LHCN-M2 (cell line): ENCODE measurements at regions not wholly inside any gene's neighbourhood (a gene's known extent, or its start where the extent isn't known, plus 50 kb on each side); places are given as distances from the start of the nearest gene placed in this dataset.
"Not testable (repeated sequence)": the region's sequence is repeated elsewhere in the genome, so short reads cannot be mapped to it uniquely, and the experiment has no call there.

Experiments
- DNase-seq: peaks from one replicate; pipeline ENCODE4 v3.0.0-alpha.2; 2012; ENCODE audit warnings: low read depth

DNA sequence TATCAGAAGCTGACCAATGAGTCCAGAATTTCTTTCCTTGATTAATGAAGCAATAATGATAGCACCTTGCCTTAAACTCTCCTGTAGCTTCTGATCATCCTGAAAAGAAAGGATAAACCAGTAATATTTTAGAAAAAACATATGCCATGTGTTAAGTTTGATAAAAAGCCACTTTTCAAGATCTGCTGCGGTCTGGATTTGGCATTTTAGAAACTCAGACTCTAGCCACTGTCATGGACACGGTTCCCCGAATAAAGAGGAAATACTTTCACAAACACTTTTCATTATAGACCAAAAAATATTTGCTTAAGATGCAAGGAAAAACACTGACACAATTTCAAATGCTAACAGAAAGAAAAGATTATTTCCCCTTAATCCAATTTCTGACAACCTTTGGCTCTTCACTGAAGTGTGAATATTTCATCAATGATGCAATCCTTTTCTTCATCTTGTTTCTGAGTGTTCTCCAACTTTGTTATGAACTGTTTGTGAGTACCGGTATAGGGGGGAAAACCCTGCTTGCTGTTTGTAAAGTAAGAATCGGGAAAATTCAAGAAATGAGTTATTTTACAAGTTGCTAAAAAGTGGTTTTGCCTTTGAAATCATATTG lies 329.5 kb downstream of the CRPPA start:
- no peak for DNase-seq

DNA sequence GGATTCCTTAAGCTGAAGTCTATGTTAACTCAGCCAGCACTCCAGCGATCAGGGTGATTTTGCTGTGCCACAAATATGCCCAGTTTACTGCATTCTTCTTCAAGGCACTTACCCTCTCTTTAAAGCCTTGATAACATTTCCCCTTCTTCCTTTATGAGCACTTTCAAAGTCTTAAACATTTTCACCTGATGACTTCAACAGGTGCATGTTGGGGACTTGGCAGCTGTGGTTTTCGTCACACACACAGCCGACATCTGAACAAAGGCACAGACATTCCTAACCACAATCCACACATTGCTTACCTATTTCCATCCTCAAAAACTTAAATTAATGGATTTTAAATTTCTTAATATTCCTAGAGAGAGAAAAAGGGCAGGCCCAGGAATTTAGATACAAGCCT lies 331.5 kb downstream of the CRPPA start:
- no peak for DNase-seq

GRCh38 chr7:16089191-16089590 lies 332.1 kb downstream of the CRPPA start:
- no peak for DNase-seq

GRCh38 chr7:16086743-16087142 lies 334.6 kb downstream of the CRPPA start:
- no peak for DNase-seq

DNA sequence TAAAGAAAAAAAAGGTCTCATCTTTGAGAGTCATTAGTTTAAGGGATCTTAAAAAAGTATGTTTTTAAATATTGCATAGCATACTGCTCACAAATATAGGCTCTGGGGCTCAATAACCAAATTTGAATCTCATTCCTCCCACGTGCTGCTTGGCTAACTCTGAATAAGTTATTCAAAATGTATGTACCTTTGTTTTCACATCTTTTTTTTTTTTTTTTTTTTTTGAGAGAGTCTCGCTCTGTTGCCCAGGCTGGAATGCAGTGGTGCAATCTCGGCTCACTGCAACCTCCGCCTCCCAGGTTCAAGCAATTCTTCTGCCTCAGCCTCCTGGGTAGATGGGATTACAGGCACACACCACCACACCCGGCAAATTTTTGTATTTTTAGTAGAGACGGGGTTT lies 335.6 kb downstream of the CRPPA start:
- not testable (repeated sequence) for DNase-seq

DNA sequence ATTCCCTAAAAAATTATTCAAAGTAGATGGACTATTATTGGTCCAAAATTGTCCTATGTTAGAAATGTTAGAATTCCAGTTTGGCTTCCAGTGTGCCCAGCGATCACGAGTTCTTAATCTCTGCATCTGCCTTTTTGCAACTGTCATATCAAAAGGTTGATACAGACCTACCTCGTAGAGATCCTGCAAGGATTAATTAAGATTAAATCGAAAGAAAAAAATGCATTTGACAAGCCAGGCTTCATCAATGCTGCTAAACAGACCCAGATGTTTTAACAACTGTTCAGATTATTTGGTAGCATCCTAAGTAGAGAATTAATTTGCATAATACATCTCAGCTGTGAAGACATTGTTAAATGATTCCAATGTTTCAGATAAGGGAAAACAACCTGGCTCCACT lies 336.5 kb downstream of the CRPPA start:
- DNase-seq = no peak

- DNase-seq = no peak
Observed at GRCh38 chr7:16084370-16084769, 337.0 kb downstream of the CRPPA start.

- DNase-seq = no peak
Observed at GRCh38 chr7:16083931-16084330, 337.4 kb downstream of the CRPPA start.

DNA sequence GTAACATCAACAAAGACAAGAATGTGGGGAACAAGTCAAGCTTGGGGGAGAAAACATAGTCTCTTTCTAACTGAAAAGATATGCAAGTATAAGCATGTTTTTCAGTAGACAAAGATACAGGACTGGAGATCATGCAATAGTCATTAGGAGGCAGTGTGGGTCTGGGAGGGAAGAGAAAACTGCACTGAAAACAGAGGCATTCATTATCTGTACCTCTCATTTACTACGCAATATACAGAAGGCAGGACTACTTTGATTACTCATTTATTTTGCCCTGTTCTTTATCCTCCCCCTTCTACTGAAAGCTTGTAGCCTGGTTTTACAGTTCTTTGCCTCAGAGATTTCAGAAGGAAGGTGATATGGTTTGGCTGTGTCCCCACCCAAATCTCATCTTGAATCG lies 341.2 kb downstream of the CRPPA start:
- no peak for DNase-seq

DNA sequence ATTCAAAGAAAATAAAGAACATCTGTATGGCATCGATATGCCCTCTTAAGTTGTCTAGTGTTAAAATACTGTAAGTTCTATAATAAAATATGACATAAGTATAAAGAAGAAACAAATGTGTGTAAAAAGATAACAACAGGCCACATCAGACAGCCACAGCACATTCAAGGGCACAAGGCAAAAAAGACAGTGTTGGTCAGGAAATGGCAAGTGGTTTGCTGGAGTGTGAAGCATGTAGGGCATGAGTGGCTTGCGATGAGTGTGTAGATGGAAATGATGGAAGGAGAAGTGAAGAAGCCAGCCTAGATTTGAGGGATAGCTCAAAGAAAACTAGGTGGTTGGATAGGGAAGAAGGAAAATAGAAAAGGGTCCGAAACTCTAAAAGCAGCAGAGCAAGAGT lies 341.6 kb downstream of the CRPPA start:
- DNase-seq = no peak

DNA sequence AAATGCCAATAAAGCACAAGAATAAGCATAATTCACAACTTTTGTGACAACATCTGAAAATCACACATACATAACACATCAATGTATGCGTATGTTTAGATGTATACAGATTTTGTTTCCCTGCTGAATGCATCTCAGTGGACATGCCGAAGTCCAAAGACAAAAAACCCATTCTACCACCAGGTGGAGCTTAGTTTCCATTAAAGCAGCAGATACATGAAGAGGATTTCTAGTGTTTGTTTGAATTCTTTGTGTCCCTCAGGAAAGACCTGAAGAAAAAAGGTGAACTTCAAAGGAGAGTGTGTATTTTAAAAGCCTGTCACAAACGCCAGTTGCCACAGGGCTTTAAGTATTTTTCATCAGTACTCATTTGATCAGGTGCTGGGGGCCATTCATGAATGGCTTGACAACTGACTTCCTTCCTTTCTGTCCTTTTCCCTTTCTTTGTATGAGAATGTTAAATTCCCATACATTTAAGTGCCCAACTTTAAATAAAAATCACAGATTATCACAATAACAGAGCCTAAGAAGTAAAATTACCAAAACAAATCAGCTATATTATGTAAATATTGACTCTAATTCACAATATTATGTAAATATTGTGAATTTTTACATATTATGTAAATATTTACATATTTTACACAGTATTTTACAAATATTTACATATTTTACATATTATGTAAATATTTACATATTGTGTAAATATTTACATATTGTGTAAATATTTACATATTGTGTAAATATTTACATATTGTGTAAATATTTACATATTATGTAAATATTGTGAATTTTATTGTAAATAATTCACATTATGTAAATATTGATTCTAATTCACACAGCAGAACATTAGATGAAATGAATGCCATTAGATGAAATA lies 343.0 kb downstream of the CRPPA start:
- DNase-seq = peak; percentile 68

DNA sequence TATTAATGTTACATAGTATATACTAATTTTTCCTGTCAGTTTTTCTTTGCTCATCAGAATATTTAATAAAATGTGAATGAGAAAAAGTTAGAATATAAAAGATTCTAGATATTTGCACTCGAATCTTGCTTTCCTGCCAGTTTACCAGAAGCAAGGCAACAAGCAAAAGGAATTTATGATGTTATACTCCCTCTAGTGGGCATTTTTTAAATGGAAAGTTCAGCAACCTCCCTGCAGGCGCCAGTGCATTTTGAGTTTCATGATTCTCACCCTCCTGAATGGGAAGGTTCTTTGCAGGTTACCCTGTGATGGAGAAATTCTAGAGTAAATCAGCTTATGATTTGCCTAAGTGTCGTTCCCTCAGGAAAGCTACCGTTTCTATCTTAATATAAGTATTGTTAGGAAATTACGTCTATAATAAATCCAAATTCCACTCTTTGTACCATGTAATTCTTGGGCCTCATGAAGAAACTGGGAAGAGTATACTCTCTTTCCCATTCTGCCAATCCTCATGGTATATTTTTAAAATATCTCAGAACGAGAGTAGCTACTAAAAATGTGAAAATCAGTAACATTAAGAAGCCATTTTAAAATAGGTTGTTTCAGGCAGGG lies 350.0 kb downstream of the CRPPA start:
- DNase-seq = peak; percentile 73

GRCh38 chr7:16070806-16071205 lies 350.5 kb downstream of the CRPPA start:
- no peak for DNase-seq

DNA sequence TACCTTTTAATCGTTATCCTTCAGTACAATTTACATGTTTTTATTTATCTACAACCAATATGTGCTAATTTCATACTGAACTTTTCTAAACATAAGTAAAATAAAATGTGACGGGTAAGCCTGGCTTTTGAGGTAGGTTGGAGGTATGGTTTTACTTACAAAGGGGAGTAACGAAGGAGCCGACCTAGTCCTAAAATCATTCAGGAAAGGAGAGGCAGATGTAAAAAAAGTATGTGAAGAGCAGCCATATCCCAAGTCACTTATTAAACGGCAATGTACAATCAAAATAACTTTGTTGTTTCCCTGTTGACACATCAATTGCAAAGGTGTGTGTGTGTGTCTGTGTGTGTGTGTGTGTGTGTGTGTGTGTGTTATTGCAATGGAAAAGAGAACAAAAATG lies 351.3 kb downstream of the CRPPA start:
- no peak for DNase-seq

DNA sequence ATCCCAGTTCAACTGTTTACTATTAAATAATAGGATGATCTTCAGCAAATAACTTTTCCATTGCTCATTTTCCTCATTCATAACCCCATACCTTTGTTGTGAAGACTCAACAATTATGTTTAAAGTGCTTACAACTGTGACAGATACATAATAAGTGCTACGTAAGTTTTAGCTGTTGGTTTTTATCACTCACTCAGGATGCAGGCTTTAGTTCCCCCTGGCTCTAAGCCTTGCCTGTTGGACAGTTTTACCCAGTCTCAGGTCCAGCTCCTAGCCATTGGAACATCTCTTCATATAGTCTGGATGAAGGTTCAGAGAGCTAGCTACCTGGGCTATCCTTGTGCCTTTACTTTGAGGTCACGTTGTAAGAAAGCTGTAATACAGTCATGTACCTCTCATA lies 353.2 kb downstream of the CRPPA start:
- DNase-seq = no peak

DNA sequence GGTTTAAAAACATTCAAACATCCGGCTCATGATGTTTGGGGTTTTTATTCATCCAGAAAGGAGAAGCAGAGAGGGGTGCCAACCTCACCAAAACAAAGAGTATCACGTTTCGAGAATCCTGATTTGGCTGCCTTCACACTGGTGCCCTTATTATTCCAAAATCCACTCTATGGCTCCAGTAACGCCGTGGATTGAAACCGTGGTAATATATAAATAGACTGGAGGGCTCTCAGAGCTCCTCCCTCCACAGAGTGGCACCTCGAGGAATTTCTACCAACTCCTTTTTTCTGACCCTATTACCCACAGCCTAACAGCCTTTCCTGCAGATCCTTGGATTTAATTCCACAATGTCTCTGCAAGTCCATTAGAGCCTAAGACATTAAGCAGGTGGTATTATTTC lies 353.6 kb downstream of the CRPPA start:
- peak; percentile 78 for DNase-seq

DNA sequence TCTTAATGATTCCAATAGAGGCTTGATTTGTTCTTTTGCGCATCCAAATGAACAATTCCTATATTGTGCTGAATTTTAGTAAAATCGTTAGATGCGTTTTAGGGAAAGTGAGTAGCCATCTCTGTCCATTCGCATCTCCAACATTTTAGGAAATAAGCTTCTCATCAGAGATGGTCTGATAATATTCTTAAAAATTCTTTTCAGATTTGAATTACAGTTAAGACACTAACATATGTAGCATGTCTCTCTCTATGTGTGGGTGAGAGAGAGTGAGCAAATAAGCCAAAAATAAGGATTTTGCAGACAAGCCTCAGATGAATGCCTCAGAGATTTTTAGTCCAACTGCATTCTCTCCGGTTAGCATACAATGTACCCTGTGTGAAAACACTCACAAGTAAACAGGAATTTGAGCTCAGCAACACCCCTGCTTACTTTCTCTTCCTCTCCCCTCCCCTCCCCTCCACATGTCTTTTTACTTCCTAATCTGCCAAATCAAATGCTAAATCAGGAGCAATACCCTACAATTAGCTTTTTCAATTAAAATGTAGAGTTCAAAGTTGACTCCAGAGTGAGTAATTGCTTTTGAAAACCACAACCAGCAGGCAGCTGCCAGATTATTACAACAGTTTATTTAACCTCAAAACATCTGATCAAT lies 354.4 kb downstream of the CRPPA start:
- peak; percentile 79 for DNase-seq

DNA sequence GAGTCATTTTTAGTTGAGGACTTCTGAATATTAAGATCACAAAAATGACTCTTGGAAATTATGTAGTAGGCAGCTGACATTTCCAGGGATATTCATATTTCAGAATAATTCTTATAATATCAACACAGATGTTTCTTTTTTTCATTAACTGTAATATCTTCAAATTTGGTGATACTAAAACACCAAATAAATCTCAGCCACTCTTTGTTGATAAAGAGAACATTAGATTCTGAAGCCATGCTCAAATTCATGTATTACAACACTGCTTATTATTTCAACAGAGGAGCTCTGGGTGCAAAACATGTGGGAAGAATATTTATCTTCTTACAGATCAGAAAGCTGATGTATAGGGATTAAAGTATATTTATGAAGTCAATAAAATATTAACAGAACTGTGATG lies 355.4 kb downstream of the CRPPA start:
- no peak for DNase-seq

GRCh38 chr7:16063716-16064675 lies 357.3 kb downstream of the CRPPA start:
- no peak for DNase-seq

- DNase-seq = peak; percentile 34
Observed at GRCh38 chr7:16063221-16063620, 358.1 kb downstream of the CRPPA start.

- DNase-seq = peak; percentile 93
Observed at GRCh38 chr7:16062269-16062668, 359.1 kb downstream of the CRPPA start.
